SU-DHL-6 (cell line): ENCODE measurements at regions not wholly inside any gene's neighbourhood (a gene's known extent, or its start where the extent isn't known, plus 50 kb on each side); places are given as distances from the start of the nearest gene placed in this dataset.

Experiments used
- EZH2phosphoT487 ChIP-seq: fragments of 200-600 bp; sonication (generic), shearing (Covaris generic); conservative IDR thresholded peaks from 2 replicates; pipeline ENCODE4 v1.6.1; 2018; ENCODE audit warnings: mild to moderate bottlenecking, antibody characterized with exemption, low read length, moderate library complexity, mixed read lengths
- TF ChIP-seq, protein P1 (sequence below): fragments of 200-600 bp; sonication (generic); IDR thresholded peaks from one replicate; pipeline ENCODE4 v1.5.1; 2017; ENCODE audit warnings: antibody characterized with exemption, mild to moderate bottlenecking, low read length, moderate library complexity; ENCODE audit not compliant: insufficient read depth, poor library complexity, severe bottlenecking

- TF ChIP-seq, protein P1, sequence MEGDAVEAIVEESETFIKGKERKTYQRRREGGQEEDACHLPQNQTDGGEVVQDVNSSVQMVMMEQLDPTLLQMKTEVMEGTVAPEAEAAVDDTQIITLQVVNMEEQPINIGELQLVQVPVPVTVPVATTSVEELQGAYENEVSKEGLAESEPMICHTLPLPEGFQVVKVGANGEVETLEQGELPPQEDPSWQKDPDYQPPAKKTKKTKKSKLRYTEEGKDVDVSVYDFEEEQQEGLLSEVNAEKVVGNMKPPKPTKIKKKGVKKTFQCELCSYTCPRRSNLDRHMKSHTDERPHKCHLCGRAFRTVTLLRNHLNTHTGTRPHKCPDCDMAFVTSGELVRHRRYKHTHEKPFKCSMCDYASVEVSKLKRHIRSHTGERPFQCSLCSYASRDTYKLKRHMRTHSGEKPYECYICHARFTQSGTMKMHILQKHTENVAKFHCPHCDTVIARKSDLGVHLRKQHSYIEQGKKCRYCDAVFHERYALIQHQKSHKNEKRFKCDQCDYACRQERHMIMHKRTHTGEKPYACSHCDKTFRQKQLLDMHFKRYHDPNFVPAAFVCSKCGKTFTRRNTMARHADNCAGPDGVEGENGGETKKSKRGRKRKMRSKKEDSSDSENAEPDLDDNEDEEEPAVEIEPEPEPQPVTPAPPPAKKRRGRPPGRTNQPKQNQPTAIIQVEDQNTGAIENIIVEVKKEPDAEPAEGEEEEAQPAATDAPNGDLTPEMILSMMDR, result no peak
- TF ChIP-seq EZH2phosphoT487, result no peak
These were observed 211.9 kb upstream of the SPAG17 start for GRCh38 chr1:118396829-118397495.
